Calu3 (cell line): ENCODE measurements at regions not wholly inside any gene's neighbourhood (a gene's known extent, or its start where the extent isn't known, plus 50 kb on each side); places are given as distances from the start of the nearest gene placed in this dataset.

ENCODE experiments used
- BruUV-seq: library from RNA; stranded (reverse); fragments of 400-500 nt; replicated peaks from 2 replicates; lab custom pipeline; 2021; lab: Mats Ljungman, UMichigan
- CTCF ChIA-PET: fragments of 300-600 bp; sonication (Branson Sonifier 250); formaldehyde crosslinking; loops from one replicate; lab custom pipeline; 2022; ENCODE audit warnings: antibody characterized with exemption; lab: Charles Lee
- DNase-seq: peaks from one replicate; pipeline ENCODE4 v3.0.0; 2022
- H3K27ac Mint-ChIP-seq: one replicate; pipeline ENCODE4 v1.8.0; 2022; ENCODE audit warnings: mixed read lengths; ENCODE audit not compliant: unreplicated experiment
- H3K27me3 Mint-ChIP-seq: one replicate; pipeline ENCODE4 v1.8.0; 2022; ENCODE audit warnings: mixed read lengths; ENCODE audit not compliant: unreplicated experiment
- H3K36me3 Mint-ChIP-seq: one replicate; pipeline ENCODE4 v1.8.0; 2022; ENCODE audit warnings: mild to moderate bottlenecking, moderate library complexity, mixed read lengths; ENCODE audit not compliant: insufficient read depth, unreplicated experiment
- H3K4me1 Mint-ChIP-seq: one replicate; pipeline ENCODE4 v1.8.0; 2022; ENCODE audit warnings: mild to moderate bottlenecking, low read depth, mixed read lengths; ENCODE audit not compliant: unreplicated experiment
- H3K4me3 Mint-ChIP-seq: one replicate; pipeline ENCODE4 v1.8.0; 2022; ENCODE audit warnings: mild to moderate bottlenecking, low read depth, moderate library complexity, mixed read lengths; ENCODE audit not compliant: unreplicated experiment
- H3K9me3 Mint-ChIP-seq: one replicate; pipeline ENCODE4 v1.8.0; 2022; ENCODE audit warnings: low read depth, mixed read lengths; ENCODE audit not compliant: unreplicated experiment
- intact Hi-C: fragments of 100-400 bp; cut with micrococcal nuclease; formaldehyde crosslinking; loops from one replicate; pipeline ENCODE4 v1.10.0; 2022; ENCODE audit not compliant: unreplicated experiment
- TF ChIP-seq, protein P1 (sequence below): fragments of 200-600 bp; IDR thresholded peaks from one replicate; pipeline ENCODE4 v1.8.0; 2022; ENCODE audit warnings: antibody characterized with exemption; ENCODE audit not compliant: unreplicated experiment

DNA sequence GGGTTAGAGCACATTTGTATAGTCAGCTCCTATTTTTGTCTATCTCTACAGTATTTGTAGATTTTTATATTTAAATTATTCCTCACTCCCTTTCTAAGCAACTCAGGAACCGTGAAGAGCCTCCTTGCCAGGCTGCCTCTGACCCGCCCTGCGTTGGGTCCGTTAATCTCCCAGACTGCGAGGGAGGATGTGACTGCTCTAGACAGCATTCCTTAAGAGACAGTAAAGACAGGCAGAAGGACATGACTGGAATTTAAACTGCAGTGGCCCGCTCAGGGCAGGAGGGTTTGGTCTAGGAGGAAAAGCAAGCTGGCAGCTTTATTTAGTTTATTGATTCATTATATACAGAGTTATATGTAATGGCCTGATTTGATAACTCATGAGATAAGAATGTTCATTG lies 413.7 kb downstream of the TMEM135 start:
- intact Hi-C loops = no loop called here
- BruUV-seq = no TSS peak
- Mint-ChIP-seq H3K27me3 (peaks cover 17% of the 10 kb centered on the region), H3K4me3 (no peak overlapping the region), H3K9me3 (peaks cover 2% of the 10 kb centered on the region), H3K27ac (no peak overlapping the region), H3K4me1 (no peaks in the 10 kb centered on the region), H3K36me3 (no peaks in the 10 kb centered on the region)
- DNase-seq = no peak
- TF ChIP-seq, protein P1, sequence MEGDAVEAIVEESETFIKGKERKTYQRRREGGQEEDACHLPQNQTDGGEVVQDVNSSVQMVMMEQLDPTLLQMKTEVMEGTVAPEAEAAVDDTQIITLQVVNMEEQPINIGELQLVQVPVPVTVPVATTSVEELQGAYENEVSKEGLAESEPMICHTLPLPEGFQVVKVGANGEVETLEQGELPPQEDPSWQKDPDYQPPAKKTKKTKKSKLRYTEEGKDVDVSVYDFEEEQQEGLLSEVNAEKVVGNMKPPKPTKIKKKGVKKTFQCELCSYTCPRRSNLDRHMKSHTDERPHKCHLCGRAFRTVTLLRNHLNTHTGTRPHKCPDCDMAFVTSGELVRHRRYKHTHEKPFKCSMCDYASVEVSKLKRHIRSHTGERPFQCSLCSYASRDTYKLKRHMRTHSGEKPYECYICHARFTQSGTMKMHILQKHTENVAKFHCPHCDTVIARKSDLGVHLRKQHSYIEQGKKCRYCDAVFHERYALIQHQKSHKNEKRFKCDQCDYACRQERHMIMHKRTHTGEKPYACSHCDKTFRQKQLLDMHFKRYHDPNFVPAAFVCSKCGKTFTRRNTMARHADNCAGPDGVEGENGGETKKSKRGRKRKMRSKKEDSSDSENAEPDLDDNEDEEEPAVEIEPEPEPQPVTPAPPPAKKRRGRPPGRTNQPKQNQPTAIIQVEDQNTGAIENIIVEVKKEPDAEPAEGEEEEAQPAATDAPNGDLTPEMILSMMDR = no peak
- CTCF ChIA-PET = interaction anchor here (0.6 kb wide), 1 partner anchor 90 kb away, joined by 4 read pairs; no protein-coding TSS in a partner anchor

DNA sequence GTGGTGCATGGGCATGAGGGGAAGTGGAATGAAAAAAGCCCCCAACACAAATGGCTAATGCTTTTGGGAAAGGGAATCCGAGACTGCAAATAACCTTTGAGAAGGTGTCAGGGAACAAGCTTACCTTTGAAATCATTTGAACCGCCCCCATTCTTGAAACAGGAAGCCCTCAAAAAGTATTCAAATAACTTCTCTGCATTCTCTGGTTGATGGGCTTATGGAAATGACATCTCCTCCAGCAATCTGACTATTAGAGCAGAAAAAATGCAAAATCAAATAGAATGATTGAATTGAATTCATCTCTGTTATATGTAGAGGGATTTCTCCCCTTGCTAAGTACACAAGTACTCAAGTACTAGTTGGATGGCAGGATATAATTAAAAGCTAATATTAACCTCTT lies 409.9 kb downstream of the TMEM135 start:
- CTCF ChIA-PET = no interaction called here
- Mint-ChIP-seq H3K4me3 (no peak overlapping the region), H3K4me1 (no peaks in the 10 kb centered on the region), H3K9me3 (peaks cover 2% of the 10 kb centered on the region), H3K27ac (no peak overlapping the region), H3K27me3 (peaks cover 17% of the 10 kb centered on the region), H3K36me3 (no peaks in the 10 kb centered on the region)
- BruUV-seq = no TSS peak
- intact Hi-C loops = no loop called here
- TF ChIP-seq, protein P1 = no peak
- DNase-seq = no peak

GRCh38 chr11:87444993-87445392 lies 407.3 kb downstream of the TMEM135 start:
- CTCF ChIA-PET = no interaction called here
- H3K4me3 Mint-ChIP-seq = no peak overlapping the region
- no peak for DNase-seq
- no peaks in the 10 kb centered on the region for H3K4me1 Mint-ChIP-seq
- H3K27ac Mint-ChIP-seq = no peak overlapping the region
- TF ChIP-seq, protein P1 = no peak
- BruUV-seq = no TSS peak
- H3K9me3 Mint-ChIP-seq = peaks cover 2% of the 10 kb centered on the region
- intact Hi-C loops = no loop called here
- no peaks in the 10 kb centered on the region for H3K36me3 Mint-ChIP-seq
- peaks cover 17% of the 10 kb centered on the region for H3K27me3 Mint-ChIP-seq

DNA sequence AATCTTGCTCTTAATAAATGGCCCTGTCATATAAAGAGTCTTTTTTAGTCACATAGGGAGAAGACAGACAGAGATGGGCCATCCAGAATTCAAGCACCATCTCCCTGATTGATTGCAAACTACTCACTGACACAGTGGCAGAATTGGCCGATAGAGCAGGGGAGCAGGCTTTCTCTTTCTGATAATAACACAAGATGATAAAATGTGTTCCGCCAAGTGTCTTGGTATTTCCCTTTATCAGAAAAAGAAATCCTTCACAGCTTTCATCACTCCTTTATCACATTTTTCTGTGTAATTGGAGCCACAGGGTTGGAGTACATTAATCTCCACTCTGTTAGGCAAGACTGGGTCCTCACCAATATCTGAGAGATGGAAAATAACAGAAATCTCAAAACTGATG lies 406.0 kb downstream of the TMEM135 start:
- H3K9me3 Mint-ChIP-seq = no peaks in the 10 kb centered on the region
- H3K4me3 Mint-ChIP-seq = no peak overlapping the region
- no peaks in the 10 kb centered on the region for H3K4me1 Mint-ChIP-seq
- no TSS peak for BruUV-seq
- intact Hi-C loops = no loop called here
- H3K36me3 Mint-ChIP-seq = no peaks in the 10 kb centered on the region
- CTCF ChIA-PET = no interaction called here
- TF ChIP-seq, protein P1 = no peak
- no peak overlapping the region for H3K27ac Mint-ChIP-seq
- peaks cover 9% of the 10 kb centered on the region for H3K27me3 Mint-ChIP-seq
- DNase-seq = no peak
